ENCODE measurements at regions not wholly inside any gene's neighbourhood (a gene's known extent, or its start where the extent isn't known, plus 50 kb on each side); places are given as distances from the start of the nearest gene placed in this dataset.

DNA sequence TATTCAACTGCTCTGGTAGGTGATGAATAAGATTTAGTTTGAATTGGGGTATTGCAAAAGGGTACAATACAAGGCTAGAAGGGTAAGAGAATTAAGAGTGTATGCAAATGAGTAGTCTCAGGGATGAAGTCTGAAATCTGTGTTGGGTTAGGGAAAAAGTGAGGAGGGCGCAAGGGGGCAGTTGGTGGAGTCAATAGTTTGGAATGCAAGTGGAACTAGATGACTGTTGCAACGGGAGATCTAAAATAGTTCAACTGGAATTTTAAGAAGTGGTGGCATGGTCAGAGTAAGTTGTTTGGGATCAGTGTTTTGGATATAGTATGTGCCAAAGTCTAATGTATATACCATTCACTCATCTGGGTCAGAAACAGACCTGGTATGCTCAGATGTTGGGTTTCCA lies 329.6 kb downstream of the GJA1 start:
- Histone ChIP-seq H3K36me3 (no peaks in the 10 kb centered on the region), H3K9me3 (peaks cover 0 to 11% (median 0%) of the 10 kb centered on the region in 11 donors), H3K4me1 (peaks cover 0 to 15% (median 0%) of the 10 kb centered on the region in 9 donors), H3K4me3 (no peak overlapping the region), H3K27me3 (no peaks in the 10 kb centered on the region), H3K27ac (no peak overlapping the region)
- intact Hi-C loops (cut with DNase I), result loop anchor here in 1 of 10 donors (5.0 kb wide), 1 partner anchor 53 kb away; no protein-coding TSS in a partner anchor
- TF ChIP-seq, protein P1, sequence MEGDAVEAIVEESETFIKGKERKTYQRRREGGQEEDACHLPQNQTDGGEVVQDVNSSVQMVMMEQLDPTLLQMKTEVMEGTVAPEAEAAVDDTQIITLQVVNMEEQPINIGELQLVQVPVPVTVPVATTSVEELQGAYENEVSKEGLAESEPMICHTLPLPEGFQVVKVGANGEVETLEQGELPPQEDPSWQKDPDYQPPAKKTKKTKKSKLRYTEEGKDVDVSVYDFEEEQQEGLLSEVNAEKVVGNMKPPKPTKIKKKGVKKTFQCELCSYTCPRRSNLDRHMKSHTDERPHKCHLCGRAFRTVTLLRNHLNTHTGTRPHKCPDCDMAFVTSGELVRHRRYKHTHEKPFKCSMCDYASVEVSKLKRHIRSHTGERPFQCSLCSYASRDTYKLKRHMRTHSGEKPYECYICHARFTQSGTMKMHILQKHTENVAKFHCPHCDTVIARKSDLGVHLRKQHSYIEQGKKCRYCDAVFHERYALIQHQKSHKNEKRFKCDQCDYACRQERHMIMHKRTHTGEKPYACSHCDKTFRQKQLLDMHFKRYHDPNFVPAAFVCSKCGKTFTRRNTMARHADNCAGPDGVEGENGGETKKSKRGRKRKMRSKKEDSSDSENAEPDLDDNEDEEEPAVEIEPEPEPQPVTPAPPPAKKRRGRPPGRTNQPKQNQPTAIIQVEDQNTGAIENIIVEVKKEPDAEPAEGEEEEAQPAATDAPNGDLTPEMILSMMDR (IDR thresholded peaks at IDR 0.05), result no peak
- ATAC-seq (no peak), DNase-seq (no peak)
- WGBS, 2 donors, result 86 to 94% methylated on average over 2 of the region's 2 CpGs

DNA sequence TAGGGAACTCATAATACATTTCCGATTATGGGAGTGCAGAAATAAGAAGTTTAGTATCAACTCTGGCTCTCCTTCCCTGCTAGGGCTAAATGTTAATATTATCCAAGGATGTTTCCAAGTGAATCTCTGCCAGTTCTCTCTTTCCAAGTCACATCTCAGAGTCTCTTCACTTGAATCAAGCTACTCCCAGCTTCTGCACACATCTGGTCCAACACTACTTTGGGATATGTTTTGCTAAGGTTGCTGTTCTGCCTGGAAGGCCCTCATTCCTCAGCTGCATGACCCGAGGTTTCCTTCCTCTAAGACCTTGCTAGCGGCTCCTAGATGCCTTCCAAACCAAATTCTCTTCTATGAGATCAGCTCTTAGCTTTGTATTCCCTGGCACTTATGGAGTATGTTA lies 331.8 kb downstream of the GJA1 start:
- DNase-seq, result no peak
- Histone ChIP-seq H3K4me3 (peak overlapping the region in 5 of 10 donors; percentile 4 to 38 (median 24)), H3K27me3 (no peaks in the 10 kb centered on the region), H3K36me3 (no peaks in the 10 kb centered on the region), H3K4me1 (peaks cover 0 to 14% (median 0%) of the 10 kb centered on the region in 9 donors), H3K27ac (peak overlapping the region in 4 of 10 donors; percentile 37 to 62 (median 50)), H3K9me3 (peaks cover 0 to 6% (median 0%) of the 10 kb centered on the region in 11 donors)
- intact Hi-C loops (cut with DNase I), result loop anchor here in 1 of 10 donors (5.0 kb wide), 1 partner anchor 55 kb away; no protein-coding TSS in a partner anchor
- WGBS, 2 donors, result 52 to 64% methylated on average over 3 of the region's 3 CpGs
- peak in 6 of 8 donors; percentile 47 to 67 (median 58) for ATAC-seq
- TF ChIP-seq, protein P1 (IDR thresholded peaks at IDR 0.05), result no peak

GRCh38 chr6:121770943-121771342 lies 335.5 kb downstream of the GJA1 start:
- H3K4me1 ChIP-seq, result peaks cover 0 to 36% (median 4%) of the 10 kb centered on the region in 9 donors
- intact Hi-C loops (cut with DNase I), result loop anchor here in 2 of 10 donors (5.0 to 10.0 kb wide), 2 partner anchors 106 to 119 kb away; no protein-coding TSS in a partner anchor
- H3K27me3 ChIP-seq, result no peaks in the 10 kb centered on the region
- H3K4me3 ChIP-seq, result no peak overlapping the region
- H3K27ac ChIP-seq, result peak overlapping the region in 1 of 10 donors; percentile 62
- ATAC-seq (no peak), DNase-seq (no peak)
- WGBS, 2 donors, result 92 to 93% methylated on average over 2 of the region's 2 CpGs
- no peaks in the 10 kb centered on the region for H3K9me3 ChIP-seq
- TF ChIP-seq, protein P1 (IDR thresholded peaks at IDR 0.05), result no peak
- no peaks in the 10 kb centered on the region for H3K36me3 ChIP-seq

DNA sequence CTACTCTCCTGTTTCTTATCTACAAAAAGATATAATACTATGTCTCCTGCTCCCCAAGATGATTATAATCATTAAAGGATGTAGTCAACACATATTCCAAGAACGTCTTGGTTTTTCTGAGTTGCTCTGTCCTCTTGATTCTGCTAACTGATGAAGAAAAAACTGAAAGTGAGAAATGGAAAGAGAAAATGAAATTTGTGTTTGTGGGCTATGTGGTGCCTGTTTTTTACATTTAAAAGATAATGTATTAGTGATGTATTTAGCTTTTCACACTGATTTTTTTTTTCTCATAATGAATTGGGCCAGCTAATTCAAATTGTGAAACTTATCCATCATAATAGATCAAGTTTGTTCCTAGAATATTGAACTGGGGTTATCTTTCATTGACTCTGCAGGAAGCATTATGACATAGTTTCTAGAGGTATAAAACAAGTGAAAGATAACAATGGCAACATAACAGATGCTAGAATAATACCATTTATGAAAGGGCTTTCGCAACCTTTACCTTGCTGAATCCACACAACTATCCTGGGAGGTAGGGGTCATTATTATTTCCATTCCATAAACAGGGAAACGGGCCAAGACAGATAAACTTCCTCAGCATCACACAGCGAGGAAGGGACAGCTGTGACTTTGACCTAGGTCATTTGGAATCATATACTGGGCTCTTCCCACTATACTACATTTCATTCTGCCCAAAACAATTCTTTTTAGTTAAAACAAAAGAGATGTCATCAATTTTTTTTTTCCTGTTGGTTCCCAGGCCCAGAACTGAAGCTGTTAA lies 336.7 kb downstream of the GJA1 start:
- TF ChIP-seq, protein P1 (IDR thresholded peaks at IDR 0.05), result no peak
- Histone ChIP-seq H3K9me3 (no peaks in the 10 kb centered on the region), H3K27me3 (no peaks in the 10 kb centered on the region), H3K27ac (peak overlapping the region in 3 of 10 donors; percentile 36 to 73 (median 63)), H3K36me3 (no peaks in the 10 kb centered on the region), H3K4me1 (peaks cover 0 to 32% (median 4%) of the 10 kb centered on the region in 9 donors), H3K4me3 (no peak overlapping the region)
- peak in 2 of 8 donors; percentile 41 to 63 for ATAC-seq
- DNase-seq, result no peak
- intact Hi-C loops (cut with DNase I), result loop anchor here in 2 of 10 donors (5.0 to 10.0 kb wide), 2 partner anchors 107 to 120 kb away; no protein-coding TSS in a partner anchor
- 53 to 63% methylated on average over 4 of the region's 4 CpGs for WGBS, 2 donors

Data from heart right ventricle (tissue), 16 donors.